ENCODE measurements at regions not wholly inside any gene's neighbourhood (a gene's known extent, or its start where the extent isn't known, plus 50 kb on each side); places are given as distances from the start of the nearest gene placed in this dataset.

- H3K9me3 Mint-ChIP-seq, result peaks cover 11 to 18% of the 10 kb centered on the region in 2 experiments
- Histone ChIP-seq H3K23me2 (ENCODE audit: insufficient read length, low read depth, low read length, poor library complexity, severe bottlenecking) (no peaks in the 10 kb centered on the region), H3K14ac (ENCODE audit: insufficient read depth, low read length) (no peak overlapping the region), H4K8ac (replicated peaks; ENCODE audit: insufficient read length, low read depth, low read length) (no peak overlapping the region), H3K27me3 (ENCODE audit: insufficient read depth, low read length) (no peaks in the 10 kb centered on the region; the same call in 1 of the 2 replicates), H2BK20ac (ENCODE audit: low read depth, low read length, poor library complexity, severe bottlenecking) (no peak overlapping the region), H3K18ac (ENCODE audit: insufficient read length, low read depth, low read length) (no peak overlapping the region), H4K5ac (ENCODE audit: insufficient read length, low read depth, low read length) (no peak overlapping the region), H3K79me2 (ENCODE audit: insufficient read depth, low read length) (no peaks in the 10 kb centered on the region), H2BK15ac (ENCODE audit: low read depth, low read length) (no peak overlapping the region), H3T11ph (ENCODE audit: low read length) (no peak overlapping the region), H2AFZ (ENCODE audit: low read length) (no peak overlapping the region), H2AK5ac (ENCODE audit: insufficient read length, low read length) (no peak overlapping the region), H3K23ac (ENCODE audit: insufficient read length, low read depth, low read length) (no peak overlapping the region), H3K9me3 (ENCODE audit: control insufficient read depth, low read depth, low read length) (no peaks in the 10 kb centered on the region), H2BK120ac (ENCODE audit: low read depth, low read length, poor library complexity, severe bottlenecking) (no peak overlapping the region), H3K56ac (ENCODE audit: insufficient read length, low read depth, low read length) (no peak overlapping the region), H2BK12ac (ENCODE audit: insufficient read length, low read depth, low read length) (no peak overlapping the region), H4K20me1 (ENCODE audit: control insufficient read depth, insufficient read depth, insufficient read length) (no peaks in the 10 kb centered on the region), H3K4me2 (ENCODE audit: insufficient read depth, insufficient read length, low read length) (no peak overlapping the region), H4K91ac (ENCODE audit: insufficient read length, low read depth, low read length) (no peak overlapping the region), H3K27ac (ENCODE audit: insufficient read length, low read depth, low read length) (no peak overlapping the region), H3K79me1 (ENCODE audit: insufficient read depth, low read depth, low read length, poor library complexity, severe bottlenecking) (no peaks in the 10 kb centered on the region), H3K4ac (ENCODE audit: low read depth, low read length) (no peak overlapping the region), H3K4me1 (ENCODE audit: insufficient read depth, low read length) (0 out of 2 replicates have a peak, but pooled peaks cover 3% of the 10 kb centered on the region), H2BK5ac (ENCODE audit: insufficient read length, low read length) (no peak overlapping the region), H3K9ac (ENCODE audit: extremely low read depth, insufficient read length, low read length) (no peak overlapping the region)
- no peak overlapping the region for H3K4me3 Mint-ChIP-seq
- H3K27me3 Mint-ChIP-seq (ENCODE audit: low read depth), result peaks cover 8% of the 10 kb centered on the region
- H3K36me3 Mint-ChIP-seq (ENCODE audit: insufficient read depth in 1 of 3, low read depth in 3 of 3), result peaks cover 0 to 18% (median 9%) of the 10 kb centered on the region in 3 experiments; a peak in 5 of 7 replicates
- no CpG with 5 or more reads among the region's 3 CpGs for WGBS (ENCODE audit: extremely low coverage, insufficient read length, low lambda C conversion rate)
- no peak for DNase-seq
- no peak overlapping the region for H3K27ac Mint-ChIP-seq
- H3K4me1 Mint-ChIP-seq, result peaks cover 20 to 23% of the 10 kb centered on the region in 2 experiments
- TF ChIP-seq CTCF (conservative IDR thresholded peaks at IDR 0.05), result no peak
Observed at GRCh38 chr1:163558162-163558561, 236.4 kb downstream of the NUF2 start.
